ENCODE measurements at regions not wholly inside any gene's neighbourhood (a gene's known extent, or its start where the extent isn't known, plus 50 kb on each side); places are given as distances from the start of the nearest gene placed in this dataset.

- TF ChIP-seq GATA3 (IDR thresholded peaks at IDR 0.05; ENCODE audit: low read depth, low read length) (no peak), GATA2 (IDR thresholded peaks at IDR 0.05; ENCODE audit: low read depth, low read length) (no peak)
Observed at GRCh38 chr2:180101846-180102245, 94.7 kb upstream of the CWC22 start.

- TF ChIP-seq GATA2 (IDR thresholded peaks at IDR 0.05; ENCODE audit: low read depth, low read length) (no peak), GATA3 (IDR thresholded peaks at IDR 0.05; ENCODE audit: low read depth, low read length) (no peak)
Observed at GRCh38 chr2:180099308-180099707, 92.2 kb upstream of the CWC22 start.

GRCh38 chr2:180085144-180085543, 78.0 kb upstream of the CWC22 start:
- TF ChIP-seq GATA2 (IDR thresholded peaks at IDR 0.05; ENCODE audit: low read depth, low read length) (no peak), GATA3 (IDR thresholded peaks at IDR 0.05; ENCODE audit: low read depth, low read length) (no peak)

GRCh38 chr2:180077295-180077906, 70.3 kb upstream of the CWC22 start:
- TF ChIP-seq GATA3 (IDR thresholded peaks at IDR 0.05; ENCODE audit: low read depth, low read length) (no peak), GATA2 (IDR thresholded peaks at IDR 0.05; ENCODE audit: low read depth, low read length) (no peak)

- TF ChIP-seq GATA3 (IDR thresholded peaks at IDR 0.05; ENCODE audit: low read depth, low read length) (no peak), GATA2 (IDR thresholded peaks at IDR 0.05; ENCODE audit: low read depth, low read length) (no peak)
Observed at GRCh38 chr2:180075870-180076269, 68.8 kb upstream of the CWC22 start.

GRCh38 chr2:180071797-180072196, 64.7 kb upstream of the CWC22 start:
- TF ChIP-seq GATA2 (IDR thresholded peaks at IDR 0.05; ENCODE audit: low read depth, low read length) = no peak
- no peak for TF ChIP-seq GATA3 (IDR thresholded peaks at IDR 0.05; ENCODE audit: low read depth, low read length)

- no peak for TF ChIP-seq GATA3 (IDR thresholded peaks at IDR 0.05; ENCODE audit: low read depth, low read length)
- no peak for TF ChIP-seq GATA2 (IDR thresholded peaks at IDR 0.05; ENCODE audit: low read depth, low read length)
Observed at GRCh38 chr2:180063494-180064092, 56.5 kb upstream of the CWC22 start.

- TF ChIP-seq GATA2 (IDR thresholded peaks at IDR 0.05; ENCODE audit: low read depth, low read length) (no peak), GATA3 (IDR thresholded peaks at IDR 0.05; ENCODE audit: low read depth, low read length) (no peak)
Observed at GRCh38 chr2:180062178-180062577, 55.1 kb upstream of the CWC22 start.

- no peak for TF ChIP-seq GATA3 (IDR thresholded peaks at IDR 0.05; ENCODE audit: low read depth, low read length)
- TF ChIP-seq GATA2 (IDR thresholded peaks at IDR 0.05; ENCODE audit: low read depth, low read length) = no peak
Observed at GRCh38 chr2:180061546-180061945, 54.4 kb upstream of the CWC22 start.

GRCh38 chr2:180061085-180061484, 54.0 kb upstream of the CWC22 start:
- TF ChIP-seq GATA3 (IDR thresholded peaks at IDR 0.05; ENCODE audit: low read depth, low read length) (no peak), GATA2 (IDR thresholded peaks at IDR 0.05; ENCODE audit: low read depth, low read length) (no peak)

- no peak for TF ChIP-seq GATA2 (IDR thresholded peaks at IDR 0.05; ENCODE audit: low read depth, low read length)
- TF ChIP-seq GATA3 (IDR thresholded peaks at IDR 0.05; ENCODE audit: low read depth, low read length) = no peak
Observed at GRCh38 chr2:180058993-180059392, 51.9 kb upstream of the CWC22 start.

- TF ChIP-seq GATA2 (IDR thresholded peaks at IDR 0.05; ENCODE audit: low read depth, low read length) (no peak), GATA3 (IDR thresholded peaks at IDR 0.05; ENCODE audit: low read depth, low read length) (no peak)
Observed at GRCh38 chr2:180057706-180058412, 50.8 kb upstream of the CWC22 start.
